HG03439 (cell line): ENCODE measurements at regions not wholly inside any gene's neighbourhood (a gene's known extent, or its start where the extent isn't known, plus 50 kb on each side); places are given as distances from the start of the nearest gene placed in this dataset.
"Not testable (repeated sequence)": the region's sequence is repeated elsewhere in the genome, so short reads cannot be mapped to it uniquely, and the experiment has no call there.

ENCODE experiments used
- ATAC-seq: cut with Tn5 transposase; IDR thresholded peaks from one replicate; pipeline ENCODE4 v1.9.1; 2021; ENCODE audit warnings: mild to moderate bottlenecking, moderate library complexity; ENCODE audit not compliant: unreplicated experiment

DNA sequence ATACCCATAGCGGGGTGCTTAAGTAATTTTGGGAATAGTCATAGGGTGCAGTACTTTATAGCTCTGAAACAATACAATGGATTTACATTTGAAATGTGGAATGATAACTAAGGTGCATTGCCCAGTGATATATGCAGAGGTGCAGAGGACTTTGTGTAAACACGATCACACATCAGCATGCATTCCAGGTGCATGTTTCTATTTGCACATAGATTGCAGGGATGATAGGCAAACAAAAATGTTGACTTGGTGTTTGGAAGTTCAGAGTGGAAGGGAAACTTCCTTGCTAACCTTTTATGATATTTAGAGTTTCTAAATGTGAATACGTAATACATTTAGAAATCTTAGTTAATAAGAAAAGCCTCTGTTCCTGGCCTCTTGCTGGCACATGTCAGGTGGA is 941.5 kb downstream of the TUBA3C start:
- ATAC-seq = not testable (repeated sequence)

DNA sequence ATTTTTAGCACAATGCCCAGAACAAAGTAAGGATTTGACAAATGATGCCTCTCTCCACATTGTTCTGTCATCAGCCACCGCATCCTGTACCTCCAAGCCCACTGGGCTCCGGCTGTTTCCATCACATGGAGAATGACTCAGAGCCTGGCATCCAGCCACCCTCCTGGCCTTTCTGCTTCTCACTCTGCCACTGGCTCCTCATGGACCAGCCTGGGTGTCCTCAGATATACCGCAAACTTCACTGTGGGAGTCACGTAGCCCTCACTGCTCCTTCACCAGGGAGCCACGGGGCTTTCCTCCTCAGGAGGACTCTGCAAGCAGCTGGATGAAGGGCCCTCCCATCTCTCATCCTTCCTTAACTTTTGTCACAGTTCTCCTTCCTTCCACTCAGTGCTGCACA is 943.0 kb downstream of the TUBA3C start:
- ATAC-seq = not testable (repeated sequence)

DNA sequence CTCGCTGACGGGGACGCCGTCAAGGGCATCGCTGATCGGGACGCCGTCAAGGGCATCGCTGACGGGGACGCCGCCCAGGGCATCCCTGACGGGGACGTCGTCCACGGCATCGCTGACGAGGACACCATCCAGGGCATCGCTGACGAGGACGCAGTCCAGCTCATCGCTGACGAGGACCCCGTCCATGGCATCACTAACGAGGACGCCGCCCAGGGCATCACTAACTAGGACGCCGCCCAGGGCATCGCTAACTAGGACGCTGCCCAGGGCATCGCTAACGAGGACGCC is 945.2 kb downstream of the TUBA3C start:
- no peak for ATAC-seq

DNA sequence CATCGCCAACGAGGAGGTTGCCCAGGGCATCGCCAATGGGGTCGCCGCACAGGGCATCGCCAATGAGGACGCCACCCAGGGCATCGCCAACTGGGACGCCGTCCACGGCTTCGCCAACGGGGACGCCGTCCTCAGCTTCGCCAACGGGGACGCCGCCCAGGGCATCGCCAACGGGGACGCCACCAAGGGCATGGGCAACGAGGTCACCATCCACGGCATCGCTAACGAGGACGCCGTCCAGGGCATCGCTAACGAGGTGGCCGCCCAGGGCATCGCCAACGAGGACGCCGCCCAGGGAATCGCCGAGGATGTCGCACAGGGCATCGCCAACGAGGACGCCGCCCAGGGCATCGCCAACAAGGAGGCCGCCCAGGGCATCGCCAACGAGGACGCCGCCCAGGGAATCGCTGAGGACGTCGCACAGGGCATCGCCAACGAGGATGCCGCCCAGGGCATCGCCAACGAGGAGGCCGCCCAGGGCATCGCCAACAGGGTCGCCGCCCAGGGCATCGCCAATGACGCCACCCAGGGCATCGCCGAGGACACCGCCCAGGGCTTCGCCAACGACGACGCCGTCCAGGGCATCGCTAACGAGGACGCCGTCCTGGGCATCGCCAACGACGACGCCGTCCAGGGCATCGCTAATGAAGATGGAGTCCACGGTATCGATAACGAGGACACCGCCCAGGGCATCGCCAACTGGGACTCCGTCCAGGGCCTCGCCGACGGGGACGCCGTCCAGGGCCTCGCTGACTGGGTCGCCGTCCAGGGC is 945.7 kb downstream of the TUBA3C start:
- ATAC-seq = no peak

DNA sequence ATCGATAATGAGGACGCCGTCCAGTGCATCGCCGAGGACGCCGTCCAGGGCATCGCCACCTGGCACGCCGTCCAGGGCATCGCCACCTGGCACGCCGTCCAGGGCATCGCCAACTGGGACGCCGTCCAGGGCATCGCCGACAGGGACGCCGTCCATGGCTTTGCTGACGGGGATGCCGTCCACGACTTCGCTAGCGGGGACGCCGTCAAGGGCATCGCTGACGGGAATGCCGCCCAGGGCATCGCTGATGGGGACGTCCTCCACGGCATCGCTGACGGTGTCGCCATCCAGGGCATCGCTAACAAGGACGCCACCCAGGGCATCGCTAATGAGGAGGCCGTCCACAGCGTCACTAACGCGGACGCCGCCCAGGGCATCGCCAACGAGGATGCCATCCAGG is 946.5 kb downstream of the TUBA3C start:
- no peak for ATAC-seq

DNA sequence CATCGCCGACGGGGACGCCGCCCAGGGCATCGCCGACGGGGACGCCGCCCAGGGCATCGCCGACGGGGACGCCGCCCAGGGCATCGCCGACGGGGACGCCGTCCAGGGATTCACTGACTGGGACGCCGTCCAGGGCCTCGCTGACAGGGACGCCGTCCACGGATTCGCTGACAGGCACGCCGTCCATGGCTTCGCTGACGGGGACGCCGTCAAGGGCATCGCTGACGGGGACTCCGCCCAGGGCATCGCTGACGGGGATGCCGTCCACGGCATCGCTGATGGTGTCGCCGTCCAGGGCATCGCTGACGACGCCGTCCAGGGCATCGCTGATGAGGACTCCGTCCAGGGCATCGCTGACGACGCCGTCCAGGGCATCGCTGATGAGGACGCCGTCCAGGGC is 947.2 kb downstream of the TUBA3C start:
- not testable (repeated sequence) for ATAC-seq

DNA sequence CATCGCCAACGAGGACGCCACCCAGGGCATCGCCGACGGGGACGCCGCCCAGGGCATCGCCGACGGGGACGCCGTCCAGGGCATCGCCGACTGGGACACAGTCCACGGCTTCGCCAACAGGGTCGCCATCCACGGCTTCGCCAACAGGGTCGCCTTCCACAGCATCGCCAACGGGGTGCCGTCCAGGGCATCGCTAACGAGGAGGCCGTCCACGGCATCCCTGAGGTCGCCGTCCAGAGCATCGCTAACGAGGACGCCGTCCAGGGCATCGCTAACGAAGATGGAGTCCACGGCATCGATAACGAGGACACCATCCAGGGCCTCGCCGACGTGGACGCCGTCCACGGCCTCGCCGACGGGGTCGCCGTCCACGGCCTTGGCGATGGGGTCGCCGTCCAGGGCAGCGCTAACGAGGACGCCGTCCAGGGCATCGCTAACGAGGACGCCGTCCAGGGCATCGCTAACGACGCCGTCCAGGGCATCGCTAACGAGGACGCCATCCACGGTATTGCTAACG is 947.8 kb downstream of the TUBA3C start:
- no peak for ATAC-seq

DNA sequence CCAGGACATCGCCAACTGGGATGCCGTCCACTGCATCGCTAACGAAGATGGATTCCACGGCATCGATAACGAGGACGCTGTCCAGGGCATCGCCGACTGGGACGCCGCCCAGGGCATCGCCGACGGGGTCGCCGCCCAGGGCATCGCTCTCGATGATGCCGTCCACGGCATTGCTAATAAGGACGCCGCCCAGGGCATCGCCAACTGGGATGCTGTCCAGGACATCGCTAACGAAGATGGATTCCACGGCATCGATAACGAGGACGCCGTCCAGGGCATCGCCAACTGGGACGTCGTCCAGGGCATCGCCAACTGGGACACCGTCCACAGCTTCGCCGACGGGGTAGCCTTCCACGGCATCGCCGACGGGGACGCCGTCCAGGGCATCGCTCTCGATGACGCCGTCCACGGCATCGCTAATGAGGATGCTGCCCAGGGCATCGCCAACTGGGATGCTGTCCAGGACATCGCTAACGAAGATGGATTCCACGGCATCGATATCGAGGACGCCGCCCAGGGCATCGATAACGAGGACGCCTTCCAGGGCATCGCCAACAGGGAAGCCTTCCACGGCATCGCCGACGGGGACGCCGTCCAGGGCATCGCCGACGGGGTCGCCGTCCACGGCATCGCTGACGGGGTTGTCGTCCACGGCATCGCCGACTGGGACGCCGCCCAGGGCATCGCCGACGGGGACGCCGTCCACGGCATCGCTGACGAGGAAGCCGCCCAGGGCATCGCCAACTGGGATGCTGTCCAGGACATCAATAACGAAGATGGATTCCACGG is 948.4 kb downstream of the TUBA3C start:
- ATAC-seq = no peak

DNA sequence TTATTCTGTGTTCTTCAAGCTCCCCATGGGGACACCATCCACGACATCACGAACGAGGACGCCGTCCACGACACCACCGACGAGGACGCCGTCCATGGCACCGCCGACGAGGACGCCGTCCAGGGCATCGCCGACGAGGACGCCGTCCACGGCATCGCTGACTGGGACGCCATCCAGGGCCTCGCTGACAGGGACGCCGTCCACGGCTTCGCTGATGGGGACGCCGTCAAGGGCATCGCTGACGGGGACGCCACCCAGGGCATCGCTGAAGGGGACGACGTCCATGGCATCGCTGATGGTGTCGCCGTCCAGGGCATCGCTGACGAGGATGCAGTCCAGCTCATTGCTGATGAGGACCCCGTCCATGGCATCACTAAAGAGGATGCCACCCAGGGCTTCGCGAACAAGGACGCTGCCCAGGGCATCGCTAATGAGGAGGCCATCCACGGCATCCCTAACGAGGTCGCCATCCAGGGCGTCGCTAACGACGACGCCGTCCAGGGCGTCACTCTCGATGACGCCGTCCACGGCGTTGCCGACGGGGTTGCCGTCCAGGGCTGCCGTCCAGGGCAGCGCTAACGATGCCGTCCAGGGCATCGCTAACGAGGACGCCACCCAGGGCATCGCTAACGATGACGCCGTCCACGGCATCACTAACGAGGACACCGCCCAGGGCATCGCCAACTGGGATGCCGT is 949.2 kb downstream of the TUBA3C start:
- no peak for ATAC-seq

DNA sequence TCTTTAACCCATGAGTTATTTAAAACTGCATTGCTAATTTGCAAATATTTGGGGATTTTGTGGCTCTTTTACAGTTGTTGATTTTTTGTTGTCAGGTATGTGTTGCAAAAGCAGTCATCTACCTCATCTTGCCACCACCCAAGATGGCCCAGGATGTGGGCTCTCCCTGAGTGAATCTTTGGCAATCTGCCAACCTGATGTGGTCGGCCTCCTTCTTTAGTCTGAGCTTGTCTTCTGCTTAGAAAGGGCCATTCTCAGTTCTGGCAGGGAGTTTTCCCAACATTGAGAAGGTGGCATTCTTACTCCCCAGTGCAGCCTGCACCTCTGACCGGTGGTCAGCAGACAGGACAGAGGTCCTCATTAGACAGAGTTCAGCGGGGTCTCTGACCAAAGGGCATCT is 957.2 kb downstream of the TUBA3C start:
- not testable (repeated sequence) for ATAC-seq

DNA sequence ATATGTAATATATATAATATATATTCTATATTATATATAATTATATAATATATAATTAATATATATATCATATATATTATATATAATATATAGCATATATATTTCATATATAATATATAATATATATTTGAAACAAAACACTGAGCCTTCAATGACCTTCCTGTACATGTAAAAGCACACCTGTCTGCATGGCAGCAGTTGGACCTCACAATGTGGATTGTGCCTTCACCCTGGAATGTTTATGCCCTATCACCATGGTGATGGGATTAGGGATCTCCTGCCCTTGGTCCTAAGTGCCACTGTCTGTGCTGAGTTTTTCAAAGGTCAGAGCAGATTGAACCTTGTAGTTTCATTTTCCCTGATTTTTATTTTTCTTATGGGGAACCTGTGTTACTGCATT is 966.9 kb downstream of the TUBA3C start:
- ATAC-seq = peak; percentile 34

DNA sequence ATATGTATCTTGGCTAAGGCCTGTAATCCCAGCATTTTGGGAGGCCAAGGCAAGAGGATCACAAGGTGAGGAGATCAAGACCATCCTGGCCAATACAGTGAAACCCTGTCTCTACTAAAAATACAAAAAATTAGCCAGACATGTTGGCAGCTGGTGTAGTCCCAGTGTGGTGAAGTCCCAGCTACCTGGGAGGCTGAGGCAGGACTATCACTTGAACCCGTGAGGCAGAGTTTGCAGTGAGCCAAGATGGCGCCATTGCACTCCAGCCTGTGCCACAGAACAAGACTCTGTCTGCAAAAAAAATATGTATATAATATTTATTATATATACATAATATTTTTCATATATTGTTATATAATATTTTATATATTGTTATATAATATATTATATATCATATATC is 968.1 kb downstream of the TUBA3C start:
- not testable (repeated sequence) for ATAC-seq

DNA sequence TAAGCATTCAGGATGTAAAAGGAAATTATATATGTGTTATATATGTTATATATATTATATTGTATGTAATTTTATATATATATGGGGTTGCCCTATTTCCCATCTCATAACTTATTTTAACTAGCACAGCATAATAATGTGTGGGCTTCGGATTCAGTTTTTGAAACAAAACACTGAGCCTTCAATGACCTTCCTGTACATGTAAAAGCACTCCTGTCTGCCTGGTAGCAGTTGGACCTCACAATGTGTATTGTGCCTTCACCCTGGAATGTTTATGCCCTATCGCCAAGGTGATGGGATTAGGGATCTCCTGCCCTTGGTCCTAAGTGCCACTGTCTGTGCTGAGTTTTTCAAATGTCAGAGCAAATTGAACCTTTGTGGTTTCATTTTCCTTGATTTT is 968.8 kb downstream of the TUBA3C start:
- ATAC-seq = peak; percentile 44

DNA sequence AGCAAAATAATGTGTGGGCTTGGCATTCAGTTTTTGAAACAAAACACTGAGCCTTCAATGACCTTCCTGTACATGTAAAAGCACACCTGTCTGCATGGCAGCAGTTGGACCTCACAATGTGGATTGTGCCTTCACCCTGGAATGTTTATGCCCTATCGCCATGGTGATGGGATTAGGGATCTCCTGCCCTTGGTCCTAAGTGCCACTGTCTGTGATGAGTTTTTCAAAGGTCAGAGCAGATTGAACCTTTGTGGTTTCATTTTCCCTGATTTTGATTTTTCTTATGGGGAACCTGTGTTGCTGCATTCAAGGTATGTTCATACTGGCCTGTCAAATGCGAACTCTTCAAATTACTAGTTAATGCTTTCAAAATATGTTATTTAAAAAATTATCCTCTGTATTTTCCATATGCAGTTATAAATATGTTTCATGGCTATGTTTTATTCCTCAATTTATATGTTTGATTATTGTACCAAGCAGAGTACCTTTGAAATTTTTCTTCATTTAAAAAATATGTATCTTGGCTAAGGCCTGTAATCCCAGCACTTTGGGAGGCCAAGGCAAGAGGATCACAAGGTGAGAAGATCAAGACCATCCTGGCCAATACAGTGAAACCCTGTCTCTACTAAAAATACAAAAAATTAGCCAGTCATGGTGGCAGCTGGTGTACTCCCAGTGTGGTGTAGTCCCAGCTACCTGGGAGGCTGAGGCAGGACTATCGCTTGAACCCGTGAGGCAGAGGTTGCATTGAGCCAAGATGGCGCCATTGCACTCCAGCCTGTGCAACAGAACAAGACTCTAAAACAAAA is 969.7 kb downstream of the TUBA3C start:
- ATAC-seq = peak; percentile 96

DNA sequence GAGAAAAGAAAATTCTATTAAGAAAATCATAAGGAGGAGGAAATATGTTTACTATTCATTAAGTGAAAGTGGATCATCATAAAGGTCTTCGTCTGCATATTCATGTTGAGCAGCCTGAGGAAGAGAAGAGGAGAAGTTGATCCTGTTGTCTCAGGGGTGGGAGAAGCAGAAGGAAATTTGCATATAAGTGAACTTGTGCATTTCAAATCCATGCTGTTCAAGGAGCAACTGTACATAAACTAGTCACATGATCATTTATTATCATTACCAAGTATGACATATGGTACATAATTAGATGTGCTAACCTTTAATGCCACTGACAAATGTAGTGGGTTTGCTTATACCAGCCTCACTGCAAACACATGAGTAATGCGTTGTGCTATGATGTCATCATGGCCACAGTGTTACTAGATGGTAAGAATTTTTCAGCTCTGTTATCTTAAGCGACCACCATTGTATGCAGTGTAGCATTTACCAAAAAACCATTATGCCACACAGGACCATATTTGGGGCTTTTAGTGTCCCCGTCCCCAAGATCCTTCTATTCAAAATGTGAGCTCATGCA is 976.9 kb downstream of the TUBA3C start:
- not testable (repeated sequence) for ATAC-seq

DNA sequence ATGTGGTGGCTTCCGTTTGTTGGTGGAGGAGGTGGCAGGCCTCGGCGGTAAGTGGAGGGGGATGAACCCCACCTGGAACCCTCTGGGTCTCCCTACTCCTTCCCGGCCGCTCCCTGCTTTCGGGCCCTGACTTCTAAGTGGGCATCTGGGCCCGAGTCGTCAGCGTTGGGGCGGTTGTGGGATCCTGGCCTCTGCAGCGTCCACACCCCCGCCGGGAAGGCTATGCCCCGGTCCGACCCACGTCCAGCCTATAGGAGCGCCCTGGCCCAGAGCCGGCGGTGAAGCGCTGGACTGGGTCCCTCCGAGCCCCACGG is 986.3 kb downstream of the TUBA3C start:
- ATAC-seq = not testable (repeated sequence)

DNA sequence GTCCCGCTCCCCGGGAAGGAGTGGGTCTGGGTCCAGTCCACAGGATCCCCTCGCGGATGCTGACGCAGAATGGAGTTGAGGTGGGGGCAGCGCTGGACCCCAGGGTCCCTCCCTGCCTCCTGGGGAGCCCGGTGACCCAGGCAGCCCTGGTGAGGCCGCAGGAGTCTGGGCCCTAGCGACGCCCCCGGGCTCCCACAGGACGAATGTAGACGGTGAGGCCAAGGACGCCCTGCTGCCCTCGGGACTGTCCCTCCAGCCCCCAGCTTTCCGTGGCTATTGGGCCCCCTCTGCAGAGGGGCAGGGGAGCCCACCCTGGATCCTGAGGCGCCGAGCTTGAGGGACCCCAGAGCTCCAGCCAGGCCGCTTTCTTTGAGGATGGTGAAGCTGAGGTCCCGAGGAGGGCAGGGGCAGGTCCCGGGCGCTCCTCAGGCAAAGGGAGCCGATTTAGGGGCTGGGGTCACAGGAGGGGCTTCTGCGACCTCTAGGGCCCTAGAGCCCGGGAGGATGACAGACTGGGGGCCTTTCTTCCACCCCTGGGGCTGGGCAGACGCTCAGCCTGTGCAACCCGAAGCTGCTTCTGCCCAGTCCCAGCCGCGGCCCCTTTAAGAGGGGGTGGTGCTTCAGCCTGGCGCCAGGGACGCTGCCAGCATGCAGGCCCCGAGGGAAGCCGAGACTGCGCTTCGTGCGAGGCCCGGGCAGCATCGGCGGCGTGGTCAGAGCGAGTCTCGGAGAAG is 986.8 kb downstream of the TUBA3C start:
- not testable (repeated sequence) for ATAC-seq

DNA sequence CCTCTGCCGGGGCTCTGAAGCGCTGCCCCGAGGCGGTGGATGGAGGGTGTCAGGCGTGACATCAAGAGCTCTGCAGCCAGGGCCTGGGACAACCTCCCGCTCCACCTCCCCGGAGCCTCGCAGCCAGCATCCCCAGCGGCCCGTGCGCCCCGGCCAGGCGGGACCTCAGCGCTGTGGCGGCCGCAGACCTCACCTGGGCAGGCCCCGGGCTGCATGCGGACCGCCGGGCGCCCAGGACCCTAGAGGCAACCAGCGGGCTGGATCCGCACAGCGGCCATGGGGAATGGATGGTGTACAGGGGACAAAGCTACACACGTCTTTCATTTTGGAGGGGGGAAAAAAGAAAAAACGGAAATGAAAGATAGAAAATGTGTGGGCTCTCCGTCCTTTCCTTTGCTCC is 987.5 kb downstream of the TUBA3C start:
- ATAC-seq = not testable (repeated sequence)
